OCI-LY3 (cell line): ENCODE measurements at regions not wholly inside any gene's neighbourhood (a gene's known extent, or its start where the extent isn't known, plus 50 kb on each side); places are given as distances from the start of the nearest gene placed in this dataset.

ENCODE experiments used
- H2AFZ ChIP-seq: fragments of 200-600, 300-600 bp; shearing (Covaris generic); 2 replicates; pipeline ENCODE4 v1.6.0; 2014; ENCODE audit warnings: antibody characterized with exemption, low read depth, low read length
- H3K27ac ChIP-seq: fragments of 200-600, 300-600 bp; sonication (generic); 2 replicates; pipeline ENCODE4 v1.5.1; 2014; ENCODE audit warnings: mild to moderate bottlenecking, low read length, moderate library complexity, mixed read lengths
- H3K27me3 ChIP-seq: fragments of 200-600, 300-600 bp; sonication (generic); 2 replicates; pipeline ENCODE4 v1.6.1; 2014; ENCODE audit warnings: low read depth, low read length, mixed read lengths
- H3K36me3 ChIP-seq: fragments of 200-600, 300-600 bp; sonication (generic); replicated peaks from 2 replicates; pipeline ENCODE3; 2014; ENCODE audit warnings: low read depth, low read length, mixed read lengths
- H3K4me1 ChIP-seq: fragments of 300-600, 200-600 bp; sonication (generic); 2 replicates; pipeline ENCODE4 v1.6.1; 2014; ENCODE audit warnings: low read length, mixed read lengths
- H3K4me2 ChIP-seq: fragments of 200-600, 300-600 bp; sonication (generic); 2 replicates; pipeline ENCODE4 v1.6.1; 2014; ENCODE audit warnings: low read length, mixed read lengths
- H3K4me3 ChIP-seq: fragments of 300-600, 200-600 bp; sonication (generic); 2 replicates; pipeline ENCODE4 v1.5.1; 2014; ENCODE audit warnings: antibody characterized with exemption, mild to moderate bottlenecking, low read length, moderate library complexity
- H3K79me2 ChIP-seq: fragments of 300-600, 200-600 bp; shearing (Covaris generic); 2 replicates; pipeline ENCODE4 v1.6.1; 2014; ENCODE audit warnings: mild to moderate bottlenecking, low read length, mixed read lengths
- H3K9ac ChIP-seq: fragments of 300-600, 200-600 bp; shearing (Covaris generic); 2 replicates; pipeline ENCODE4 v1.6.0; 2014; ENCODE audit warnings: mild to moderate bottlenecking, low read length, moderate library complexity
- H3K9me3 ChIP-seq: fragments of 200-600, 300-600 bp; shearing (Covaris generic); 2 replicates; pipeline ENCODE4 v1.6.1; 2014; ENCODE audit warnings: low read length, mixed read lengths; ENCODE audit not compliant: insufficient read depth
- H4K20me1 ChIP-seq: fragments of 200-600, 300-600 bp; sonication (generic); 2 replicates; pipeline ENCODE4 v1.6.1; 2016; ENCODE audit warnings: low read length, mixed read lengths; ENCODE audit not compliant: insufficient read depth
- CTCF ChIP-seq: fragments of 200-600, 300-600 bp; sonication (generic); IDR thresholded peaks from 2 replicates; pipeline ENCODE4 v1.5.1; 2014; ENCODE audit warnings: antibody characterized with exemption, low read length, low read depth
- EZH2phosphoT487 ChIP-seq: fragments of 200-600 bp; shearing (Covaris generic); IDR thresholded peaks from 2 replicates; pipeline ENCODE4 v1.6.1; 2018; ENCODE audit warnings: antibody characterized with exemption, mixed run types, low read depth

GRCh38 chr1:212231372-212231771 lies 53.8 kb upstream of the PPP2R5A start:
- Histone ChIP-seq H3K27ac (no peak overlapping the region), H2AFZ (no peak overlapping the region), H3K36me3 (no peaks in the 10 kb centered on the region), H3K9me3 (no peaks in the 10 kb centered on the region), H4K20me1 (no peaks in the 10 kb centered on the region), H3K4me1 (no peaks in the 10 kb centered on the region), H3K9ac (no peak overlapping the region), H3K4me2 (no peak overlapping the region), H3K4me3 (no peak overlapping the region), H3K27me3 (peaks cover 18% of the 10 kb centered on the region), H3K79me2 (no peaks in the 10 kb centered on the region)
- no peak for TF ChIP-seq EZH2phosphoT487
- TF ChIP-seq CTCF, result no peak

GRCh38 chr1:212232090-212232489 lies 53.1 kb upstream of the PPP2R5A start:
- Histone ChIP-seq H3K27ac (no peak overlapping the region), H3K9ac (no peak overlapping the region), H3K27me3 (peaks cover 16% of the 10 kb centered on the region), H3K36me3 (no peaks in the 10 kb centered on the region), H4K20me1 (no peaks in the 10 kb centered on the region), H3K4me1 (no peaks in the 10 kb centered on the region), H3K79me2 (no peaks in the 10 kb centered on the region), H3K9me3 (no peaks in the 10 kb centered on the region), H3K4me2 (no peak overlapping the region), H3K4me3 (no peak overlapping the region), H2AFZ (no peak overlapping the region)
- TF ChIP-seq CTCF (no peak), EZH2phosphoT487 (no peak)

- peaks cover 8% of the 10 kb centered on the region for H3K27me3 ChIP-seq
- no peaks in the 10 kb centered on the region for H3K9me3 ChIP-seq
- H4K20me1 ChIP-seq, result no peaks in the 10 kb centered on the region
- no peak overlapping the region for H2AFZ ChIP-seq
- H3K4me3 ChIP-seq, result no peak overlapping the region
- TF ChIP-seq CTCF, result no peak
- TF ChIP-seq EZH2phosphoT487, result no peak
- no peak overlapping the region for H3K4me2 ChIP-seq
- peaks cover 9% of the 10 kb centered on the region for H3K4me1 ChIP-seq
- no peaks in the 10 kb centered on the region for H3K36me3 ChIP-seq
- no peaks in the 10 kb centered on the region for H3K79me2 ChIP-seq
- no peak overlapping the region for H3K27ac ChIP-seq
- H3K9ac ChIP-seq, result no peak overlapping the region
Observed at GRCh38 chr1:212233321-212233720, 51.9 kb upstream of the PPP2R5A start.

GRCh38 chr1:212234431-212235395 lies 50.5 kb upstream of the PPP2R5A start:
- H4K20me1 ChIP-seq, result no peaks in the 10 kb centered on the region
- no peaks in the 10 kb centered on the region for H3K79me2 ChIP-seq
- H3K36me3 ChIP-seq, result no peaks in the 10 kb centered on the region
- H3K4me3 ChIP-seq, result no peak overlapping the region
- H3K9me3 ChIP-seq, result no peaks in the 10 kb centered on the region
- no peak overlapping the region for H2AFZ ChIP-seq
- no peak overlapping the region for H3K27ac ChIP-seq
- peaks cover 9% of the 10 kb centered on the region for H3K4me1 ChIP-seq
- no peak overlapping the region for H3K9ac ChIP-seq
- H3K4me2 ChIP-seq, result no peak overlapping the region
- no peak for TF ChIP-seq EZH2phosphoT487
- no peak for TF ChIP-seq CTCF
- peaks cover 8% of the 10 kb centered on the region; the same call in 1 of the 2 replicates for H3K27me3 ChIP-seq
